NT2/D1 (cell line): ENCODE measurements at regions not wholly inside any gene's neighbourhood (a gene's known extent, or its start where the extent isn't known, plus 50 kb on each side); places are given as distances from the start of the nearest gene placed in this dataset.

Experiments
- DNase-seq: peaks from one replicate; pipeline ENCODE4 v3.0.0-alpha.2; 2011; ENCODE audit warnings: low read depth, low spot score
- H3K27me3 ChIP-seq: 2 replicates; pipeline ENCODE4 v1.6.0; 2011; ENCODE audit warnings: mild to moderate bottlenecking; ENCODE audit not compliant: insufficient read length, insufficient read depth
- H3K36me3 ChIP-seq: 2 replicates; pipeline ENCODE4 v1.6.1; 2011; ENCODE audit warnings: mild to moderate bottlenecking, low read length, mixed read lengths; ENCODE audit not compliant: insufficient read depth, insufficient read length
- H3K4me1 ChIP-seq: 2 replicates; pipeline ENCODE4 v1.5.1; 2011; ENCODE audit not compliant: insufficient read depth, insufficient read length
- H3K4me3 ChIP-seq: 2 replicates; pipeline ENCODE4 v1.5.1; 2011; ENCODE audit warnings: low read depth; ENCODE audit not compliant: insufficient read length
- H3K9ac ChIP-seq: 2 replicates; pipeline ENCODE4 v1.6.0; 2011; ENCODE audit warnings: low read depth; ENCODE audit not compliant: insufficient read length
- H3K9me3 ChIP-seq: 2 replicates; pipeline ENCODE4 v1.5.1; 2011; ENCODE audit warnings: mild to moderate bottlenecking, low read length; ENCODE audit not compliant: insufficient read depth
- SUZ12 ChIP-seq: IDR thresholded peaks from 2 replicates; pipeline ENCODE4 v1.6.1; 2011; ENCODE audit not compliant: insufficient read length, insufficient read depth; ENCODE audit errors: extremely low read depth
- YY1 ChIP-seq: IDR thresholded peaks from 2 replicates; pipeline ENCODE4 v1.6.1; 2011; ENCODE audit not compliant: insufficient read length, insufficient read depth
- ZNF274 ChIP-seq: IDR thresholded peaks from 2 replicates; pipeline ENCODE4 v1.6.1; 2011; ENCODE audit warnings: mild to moderate bottlenecking, low read depth, low read length

DNA sequence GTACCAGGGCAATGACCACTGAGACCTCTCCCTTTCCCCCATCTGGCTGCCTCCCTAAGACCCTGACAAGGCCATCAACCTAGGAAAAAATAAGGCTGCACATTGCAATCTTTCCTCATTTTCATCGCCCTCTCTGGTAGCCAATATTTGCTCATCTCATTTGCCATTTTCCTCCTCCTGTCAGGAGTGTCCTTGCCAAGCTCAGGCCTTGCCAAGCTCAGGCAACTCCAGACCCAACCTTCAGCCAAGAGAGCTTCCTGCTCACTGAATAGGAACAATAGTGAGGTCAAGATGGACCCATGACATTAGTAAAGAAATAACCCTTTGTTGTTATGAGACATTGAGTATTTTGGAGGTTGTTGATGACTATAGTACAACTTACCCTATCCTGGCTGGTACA lies 380.3 kb downstream of the RSL24D1 start:
- no peaks in the 10 kb centered on the region for H3K4me1 ChIP-seq
- no peaks in the 10 kb centered on the region for H3K9me3 ChIP-seq
- no peak overlapping the region for H3K9ac ChIP-seq
- H3K27me3 ChIP-seq, result no peaks in the 10 kb centered on the region
- no peak for DNase-seq
- H3K4me3 ChIP-seq, result no peak overlapping the region
- TF ChIP-seq SUZ12, result no peak
- TF ChIP-seq YY1, result no peak
- TF ChIP-seq ZNF274, result no peak
- H3K36me3 ChIP-seq, result no peaks in the 10 kb centered on the region

DNA sequence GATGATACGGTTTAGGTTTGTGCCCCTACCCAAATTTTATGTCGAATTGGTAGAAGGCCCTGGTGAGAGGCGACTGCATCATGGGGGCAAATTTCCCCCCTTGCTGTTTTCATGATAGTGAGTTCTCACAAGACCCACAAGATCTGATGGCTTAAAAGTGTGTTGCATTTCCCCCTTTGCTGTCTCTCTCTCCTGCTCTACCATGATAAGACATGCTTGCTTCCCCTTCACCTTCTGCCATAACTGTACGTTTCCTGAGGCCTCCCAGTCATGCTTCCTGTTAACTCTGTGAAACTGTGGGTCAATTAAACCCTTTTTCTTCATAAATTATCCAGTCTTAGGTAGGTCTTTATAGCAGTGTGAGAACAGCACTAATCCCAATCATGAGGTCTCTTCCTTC lies 381.2 kb downstream of the RSL24D1 start:
- H3K9ac ChIP-seq, result no peak overlapping the region
- H3K36me3 ChIP-seq, result no peaks in the 10 kb centered on the region
- H3K4me1 ChIP-seq, result no peaks in the 10 kb centered on the region
- no peak for DNase-seq
- no peak for TF ChIP-seq SUZ12
- TF ChIP-seq YY1, result no peak
- no peak for TF ChIP-seq ZNF274
- H3K4me3 ChIP-seq, result no peak overlapping the region
- H3K27me3 ChIP-seq, result no peaks in the 10 kb centered on the region
- no peaks in the 10 kb centered on the region for H3K9me3 ChIP-seq

DNA sequence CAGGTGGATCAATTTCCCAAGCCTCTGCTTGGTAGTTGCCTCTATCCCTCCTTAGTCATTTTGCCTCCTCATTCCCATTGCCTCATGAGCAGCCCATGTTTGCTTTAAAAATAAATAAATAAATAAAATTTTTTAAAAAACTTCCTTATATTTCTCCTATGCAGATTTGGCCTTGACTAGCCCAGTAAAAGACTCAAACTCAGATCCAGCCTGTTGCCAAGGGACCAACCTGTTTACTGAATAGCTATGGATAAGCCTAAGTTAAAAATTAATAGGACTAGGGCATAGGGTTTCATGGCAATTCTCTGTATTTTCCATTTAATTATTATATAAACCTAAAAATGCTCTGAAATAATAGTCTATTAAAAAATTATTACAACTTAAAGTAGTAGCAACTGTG lies 384.4 kb downstream of the RSL24D1 start:
- no peaks in the 10 kb centered on the region for H3K36me3 ChIP-seq
- H3K9ac ChIP-seq, result no peak overlapping the region
- H3K4me3 ChIP-seq, result no peak overlapping the region
- no peaks in the 10 kb centered on the region for H3K4me1 ChIP-seq
- H3K27me3 ChIP-seq, result no peaks in the 10 kb centered on the region
- no peak for TF ChIP-seq YY1
- no peak for TF ChIP-seq ZNF274
- no peaks in the 10 kb centered on the region for H3K9me3 ChIP-seq
- no peak for DNase-seq

DNA sequence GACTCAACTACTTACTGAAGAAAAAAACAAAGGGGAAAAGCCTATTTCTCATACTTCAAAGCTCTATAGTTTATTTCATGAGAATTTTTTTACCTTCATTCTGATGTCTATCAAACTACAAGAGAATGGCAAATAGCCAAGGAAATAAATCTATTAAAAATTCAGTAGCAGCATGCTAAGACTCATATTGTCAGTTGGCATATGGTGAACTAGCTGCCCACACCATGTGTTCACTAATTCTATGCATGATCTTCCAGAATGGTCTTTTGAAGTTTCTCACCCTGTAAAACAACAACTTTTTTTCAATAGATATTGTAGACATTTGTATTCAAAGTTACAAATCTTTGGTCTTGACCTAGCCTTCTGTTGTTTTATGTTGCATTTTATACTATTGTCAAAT lies 386.2 kb downstream of the RSL24D1 start:
- Histone ChIP-seq H3K4me3 (no peak overlapping the region), H3K9me3 (no peaks in the 10 kb centered on the region), H3K36me3 (no peaks in the 10 kb centered on the region), H3K27me3 (no peaks in the 10 kb centered on the region), H3K9ac (no peak overlapping the region), H3K4me1 (no peaks in the 10 kb centered on the region)
- TF ChIP-seq SUZ12, result no peak
- TF ChIP-seq ZNF274, result no peak
- no peak for TF ChIP-seq YY1
- no peak for DNase-seq

DNA sequence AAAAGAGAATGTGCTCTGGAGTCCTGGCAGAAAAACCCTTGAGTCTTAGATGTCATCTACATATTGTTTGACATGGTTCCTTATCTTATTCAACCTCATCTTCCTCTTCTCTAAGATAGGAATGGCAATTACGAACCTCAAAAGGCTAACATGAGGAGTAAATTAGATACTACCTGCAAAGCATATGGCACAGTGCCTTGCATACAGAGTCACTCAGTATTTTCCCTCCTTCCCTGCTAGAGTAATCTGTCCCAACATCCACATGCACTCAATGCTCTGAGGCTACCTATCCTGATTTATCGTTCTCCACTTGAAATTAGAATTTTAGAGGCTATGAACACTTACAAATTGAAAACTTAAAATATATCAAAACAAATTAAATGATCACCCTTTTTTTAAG lies 386.7 kb downstream of the RSL24D1 start:
- TF ChIP-seq YY1 (no peak), ZNF274 (no peak)
- H3K36me3 ChIP-seq, result no peaks in the 10 kb centered on the region
- no peak overlapping the region for H3K4me3 ChIP-seq
- H3K27me3 ChIP-seq, result no peaks in the 10 kb centered on the region
- no peaks in the 10 kb centered on the region for H3K9me3 ChIP-seq
- no peak for DNase-seq
- H3K4me1 ChIP-seq, result no peaks in the 10 kb centered on the region
- H3K9ac ChIP-seq, result no peak overlapping the region

DNA sequence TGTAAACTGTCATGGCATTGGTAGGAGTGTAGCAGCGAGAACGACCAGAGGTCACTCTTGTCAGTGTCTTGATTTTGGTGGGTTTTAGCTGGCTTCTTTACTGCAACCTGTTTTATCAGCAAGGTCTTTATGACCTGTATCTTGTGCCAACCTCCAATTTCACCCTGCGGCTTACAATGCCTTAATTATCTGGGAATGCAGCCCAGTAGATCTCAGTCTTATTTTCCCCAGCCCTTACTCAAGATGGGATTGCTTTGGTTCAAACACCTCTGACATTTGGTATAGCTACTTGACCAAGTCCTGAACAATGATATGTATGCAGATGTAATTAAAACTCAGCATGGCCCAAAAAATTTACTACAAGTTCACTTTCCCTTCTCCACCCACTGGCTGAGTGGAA lies 388.4 kb downstream of the RSL24D1 start:
- TF ChIP-seq YY1, result no peak
- TF ChIP-seq ZNF274, result no peak
- TF ChIP-seq SUZ12, result no peak
- H3K36me3 ChIP-seq, result no peaks in the 10 kb centered on the region
- H3K9me3 ChIP-seq, result no peaks in the 10 kb centered on the region
- H3K4me1 ChIP-seq, result no peaks in the 10 kb centered on the region
- DNase-seq, result no peak
- no peaks in the 10 kb centered on the region for H3K27me3 ChIP-seq
- H3K4me3 ChIP-seq, result no peak overlapping the region
- no peak overlapping the region for H3K9ac ChIP-seq

DNA sequence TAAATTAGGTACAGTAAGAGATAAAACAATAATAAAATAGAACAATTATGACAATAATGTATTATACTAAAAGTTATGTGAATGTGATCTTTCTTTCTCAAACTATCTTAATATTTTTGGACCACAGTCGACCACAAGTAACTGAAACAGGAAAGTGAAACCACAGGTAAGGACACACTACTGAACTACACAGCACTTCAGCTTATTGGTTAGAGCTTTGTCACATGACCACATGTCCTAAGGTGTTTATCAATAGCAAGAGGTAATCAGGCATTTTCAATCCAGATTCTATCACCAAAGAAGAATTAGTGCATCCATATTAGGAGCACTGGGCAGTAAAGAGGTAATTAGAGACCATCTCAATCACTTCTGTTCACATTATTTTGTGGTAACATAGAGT lies 392.8 kb downstream of the RSL24D1 start:
- Histone ChIP-seq H3K9ac (no peak overlapping the region), H3K9me3 (no peaks in the 10 kb centered on the region), H3K27me3 (no peaks in the 10 kb centered on the region), H3K4me3 (no peak overlapping the region), H3K36me3 (no peaks in the 10 kb centered on the region), H3K4me1 (no peaks in the 10 kb centered on the region)
- DNase-seq, result no peak
- TF ChIP-seq ZNF274 (no peak), YY1 (no peak), SUZ12 (no peak)

DNA sequence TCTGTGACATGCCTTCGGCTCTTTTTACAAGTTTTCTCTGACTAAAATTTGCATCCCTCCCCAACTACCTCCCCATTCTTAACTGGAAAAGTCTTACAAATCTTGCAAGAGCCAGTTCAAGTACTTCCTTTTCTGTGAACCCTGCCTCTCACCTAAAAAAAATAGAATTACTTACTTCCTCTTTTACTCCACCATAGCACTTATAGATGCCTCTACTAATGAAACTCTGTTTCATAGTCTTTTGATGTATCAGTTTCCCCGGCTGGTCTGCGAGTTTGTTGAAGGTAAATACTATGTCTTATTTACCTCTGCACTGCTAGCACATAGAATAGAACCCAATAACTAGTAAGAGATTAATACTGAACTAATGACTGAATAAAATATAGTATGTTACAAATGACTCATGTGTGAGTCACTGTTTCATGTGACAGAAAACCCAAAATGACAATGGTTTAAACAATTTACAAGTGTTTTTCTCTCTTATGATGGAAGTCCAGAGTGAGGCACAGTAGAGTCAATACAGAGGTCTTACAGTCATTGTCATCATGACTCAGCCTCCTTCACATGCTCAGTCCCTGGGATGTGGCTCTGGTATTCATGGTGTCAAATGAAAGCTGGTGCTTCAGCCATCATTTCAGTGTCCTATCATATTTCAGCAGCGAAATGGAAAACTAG lies 393.5 kb downstream of the RSL24D1 start:
- H3K36me3 ChIP-seq, result no peaks in the 10 kb centered on the region
- no peak overlapping the region for H3K4me3 ChIP-seq
- no peaks in the 10 kb centered on the region for H3K4me1 ChIP-seq
- no peak overlapping the region for H3K9ac ChIP-seq
- DNase-seq, result no peak
- no peaks in the 10 kb centered on the region for H3K9me3 ChIP-seq
- TF ChIP-seq SUZ12 (no peak), ZNF274 (no peak), YY1 (no peak)
- no peaks in the 10 kb centered on the region for H3K27me3 ChIP-seq
